ENCODE measurements at regions not wholly inside any gene's neighbourhood (a gene's known extent, or its start where the extent isn't known, plus 50 kb on each side); places are given as distances from the start of the nearest gene placed in this dataset.

- no peak for TF ChIP-seq CTCF (IDR thresholded peaks at IDR 0.05; ENCODE audit: insufficient read depth, low read depth, low read length)
- DNase-seq (ENCODE audit: low read depth) = peak; percentile 98
- no peak overlapping the region for H3K4me3 ChIP-seq (ENCODE audit: low read depth, low read length)
Measured at GRCh38 chr4:128338634-128339355, 51.2 kb upstream of the PGRMC2 start.

DNA sequence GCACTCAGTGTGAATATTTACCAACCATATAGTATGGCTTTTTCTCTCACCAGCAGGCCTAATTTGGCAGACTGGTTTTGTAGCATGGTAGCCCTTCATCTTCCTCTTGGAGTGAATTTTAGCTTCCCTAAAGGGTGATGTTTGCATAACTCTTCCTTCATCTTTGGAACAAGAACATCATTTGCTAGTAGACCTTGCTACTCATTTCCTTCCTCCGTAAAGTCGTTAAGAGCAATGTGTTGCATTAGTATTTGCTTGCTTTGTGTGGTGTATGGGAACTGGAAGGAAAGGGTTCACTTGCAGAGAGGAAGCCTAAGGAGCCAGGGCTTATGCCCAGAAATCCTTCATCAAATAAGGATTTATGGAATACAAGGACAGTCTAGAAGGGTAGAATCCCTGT, 50.2 kb upstream of the PGRMC2 start:
- no peak for DNase-seq (ENCODE audit: low read depth)
- no peak overlapping the region for H3K4me3 ChIP-seq (ENCODE audit: low read depth, low read length)
- no peak for TF ChIP-seq CTCF (IDR thresholded peaks at IDR 0.05; ENCODE audit: insufficient read depth, low read depth, low read length)
